Epithelial cell of proximal tubule (primary cell): ENCODE measurements at regions not wholly inside any gene's neighbourhood (a gene's known extent, or its start where the extent isn't known, plus 50 kb on each side); places are given as distances from the start of the nearest gene placed in this dataset.

ENCODE experiments used
- DNase-seq: peaks from one replicate; pipeline ENCODE4 v3.0.0-alpha.2; 2011; ENCODE audit warnings: low read depth
- H3K4me3 ChIP-seq: 2 replicates; pipeline ENCODE4 v1.5.1; 2011; ENCODE audit warnings: low read depth, mild to moderate bottlenecking, low read length
- CTCF ChIP-seq: conservative IDR thresholded peaks from 2 replicates; pipeline ENCODE4 v1.5.1; 2012; ENCODE audit warnings: low read depth, mild to moderate bottlenecking, low read length

- H3K4me3 ChIP-seq = no peak overlapping the region
- no peak for DNase-seq
- TF ChIP-seq CTCF = no peak
These were observed 52.6 kb upstream of the ICA1 start for GRCh38 chr7:8314566-8314965.

- no peak for TF ChIP-seq CTCF
- H3K4me3 ChIP-seq = no peak overlapping the region
- no peak for DNase-seq
These were observed 57.1 kb upstream of the ICA1 start for GRCh38 chr7:8319115-8319514.

GRCh38 chr7:8320174-8320573 is 58.2 kb upstream of the ICA1 start:
- TF ChIP-seq CTCF = no peak
- no peak for DNase-seq
- H3K4me3 ChIP-seq = no peak overlapping the region

GRCh38 chr7:8321312-8321711 is 59.3 kb upstream of the ICA1 start:
- no peak for DNase-seq
- no peak overlapping the region for H3K4me3 ChIP-seq
- TF ChIP-seq CTCF = no peak

- TF ChIP-seq CTCF = no peak
- H3K4me3 ChIP-seq = no peak overlapping the region
- no peak for DNase-seq
These were observed 60.7 kb upstream of the ICA1 start for GRCh38 chr7:8322667-8323066.

- H3K4me3 ChIP-seq = no peak overlapping the region
- no peak for DNase-seq
- TF ChIP-seq CTCF = no peak
These were observed 63.1 kb upstream of the ICA1 start for GRCh38 chr7:8325067-8325466.

GRCh38 chr7:8327199-8327598 is 65.2 kb upstream of the ICA1 start:
- TF ChIP-seq CTCF = no peak
- no peak for DNase-seq
- no peak overlapping the region for H3K4me3 ChIP-seq
